Smooth muscle cell (in vitro differentiated cells): ENCODE measurements at regions not wholly inside any gene's neighbourhood (a gene's known extent, or its start where the extent isn't known, plus 50 kb on each side); places are given as distances from the start of the nearest gene placed in this dataset.

ENCODE experiments used
- DNase-seq: peaks from one replicate; lab custom pipeline; 2025; ENCODE audit not compliant: unreplicated experiment; lab: John Stamatoyannopoulos, UW
- H2AFZ ChIP-seq: fragments of 200-600 bp; sonication (generic); 2 replicates; pipeline ENCODE4 v1.6.0; 2016; ENCODE audit warnings: antibody characterized with exemption, low read depth, mild to moderate bottlenecking
- H3F3A ChIP-seq: fragments of 200-600 bp; sonication (generic); 2 replicates; pipeline ENCODE4 v1.6.0; 2017; ENCODE audit warnings: antibody characterized with exemption, low read depth
- H3K27ac ChIP-seq: fragments of 200-600 bp; sonication (generic); 2 replicates; pipeline ENCODE4 v1.5.1; 2016; ENCODE audit warnings: low read depth, mild to moderate bottlenecking
- H3K27me3 ChIP-seq: fragments of 200-600 bp; sonication (generic); 2 replicates; pipeline ENCODE4 v1.6.1; 2016; ENCODE audit warnings: low read depth, mild to moderate bottlenecking
- H3K36me3 ChIP-seq: fragments of 200-600 bp; sonication (generic); 2 replicates; pipeline ENCODE4 v1.5.1; 2016; ENCODE audit warnings: low read depth
- H3K4me1 ChIP-seq: fragments of 200-600 bp; sonication (generic); 2 replicates; pipeline ENCODE4 v1.5.1; 2016; ENCODE audit warnings: low read depth
- H3K4me2 ChIP-seq: fragments of 200-600 bp; sonication (generic); 2 replicates; pipeline ENCODE4 v1.6.0; 2016; ENCODE audit warnings: mild to moderate bottlenecking
- H3K4me3 ChIP-seq: fragments of 200-600 bp; sonication (generic); 2 replicates; pipeline ENCODE4 v1.5.1; 2016; ENCODE audit warnings: mild to moderate bottlenecking
- H3K79me2 ChIP-seq: fragments of 200-600 bp; sonication (generic); 2 replicates; pipeline ENCODE4 v1.6.0; 2016; ENCODE audit warnings: low read depth, mild to moderate bottlenecking
- H3K9ac ChIP-seq: fragments of 200-600 bp; sonication (generic); 2 replicates; pipeline ENCODE4 v1.6.0; 2016; ENCODE audit warnings: low read depth
- H3K9me3 ChIP-seq: fragments of 200-600 bp; sonication (generic); replicated peaks from 2 replicates; pipeline ENCODE4 v1.5.1; 2016; ENCODE audit warnings: low read depth
- H4K20me1 ChIP-seq: fragments of 200-600 bp; sonication (generic); 2 replicates; pipeline ENCODE4 v1.6.0; 2016; ENCODE audit warnings: low read depth
- WGBS: methylation state at CpG from one replicate; pipeline ENCODE4 v1.1.7; 2016; ENCODE audit warnings: low lambda C conversion rate; 5-methylcytosine and 5-hydroxymethylcytosine counted together
- TF ChIP-seq, protein P1 (sequence below): fragments of 200-600 bp; sonication (generic); IDR thresholded peaks from 2 replicates; pipeline ENCODE4 v1.5.1; 2017; ENCODE audit warnings: borderline replicate concordance, mild to moderate bottlenecking, antibody characterized with exemption; ENCODE audit not compliant: insufficient read depth, poor library complexity, severe bottlenecking

DNA sequence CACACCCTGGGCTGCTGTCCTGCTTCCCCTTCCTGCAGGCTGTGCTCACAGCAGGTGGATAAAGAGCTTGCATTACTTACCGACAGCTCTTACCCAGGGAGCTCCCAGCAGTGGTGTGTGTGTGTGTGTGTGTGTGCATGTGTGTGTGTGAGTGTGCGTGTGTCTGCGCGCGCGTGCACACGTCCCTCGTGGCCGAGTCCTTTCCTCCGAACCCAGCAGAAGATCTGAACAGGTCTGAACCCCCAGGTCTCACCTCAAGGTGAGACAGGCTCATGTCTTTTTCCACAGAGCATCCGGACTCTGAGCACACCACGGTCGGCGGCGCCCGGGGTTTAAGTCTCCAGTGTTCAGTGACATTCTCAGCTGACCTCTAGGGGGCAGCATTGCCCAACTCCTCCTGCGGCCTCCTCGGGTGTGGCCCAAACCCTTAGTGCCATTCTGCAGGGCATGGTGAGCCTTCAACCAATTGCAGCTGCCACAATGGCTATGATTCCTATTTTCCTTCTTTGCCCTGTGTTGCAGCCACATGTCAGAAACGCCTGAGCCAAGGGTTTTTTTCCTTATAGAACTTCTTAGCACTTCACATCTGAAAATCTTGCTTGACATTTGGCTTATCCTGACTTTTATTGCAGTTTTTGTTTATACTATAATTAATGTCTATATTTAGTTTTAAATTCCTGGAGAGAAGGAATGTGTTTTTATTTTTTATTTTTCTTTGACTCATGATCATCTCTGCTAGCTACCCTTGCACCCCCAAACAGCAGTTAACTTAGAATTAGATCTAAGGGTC lies 64.1 kb upstream of the KLHL25 start:
- no peaks in the 10 kb centered on the region for H3K79me2 ChIP-seq
- no peaks in the 10 kb centered on the region for H3F3A ChIP-seq
- H3K9ac ChIP-seq: no peak overlapping the region
- H2AFZ ChIP-seq: no peak overlapping the region
- no peak overlapping the region for H3K27ac ChIP-seq
- peak; percentile 16 for DNase-seq
- 12% methylated on average over 19 of the region's 19 CpGs for WGBS
- no peaks in the 10 kb centered on the region for H3K9me3 ChIP-seq
- peaks cover 19% of the 10 kb centered on the region for H3K27me3 ChIP-seq
- peak overlapping the region; percentile 66 for H3K4me2 ChIP-seq
- TF ChIP-seq, protein P1, sequence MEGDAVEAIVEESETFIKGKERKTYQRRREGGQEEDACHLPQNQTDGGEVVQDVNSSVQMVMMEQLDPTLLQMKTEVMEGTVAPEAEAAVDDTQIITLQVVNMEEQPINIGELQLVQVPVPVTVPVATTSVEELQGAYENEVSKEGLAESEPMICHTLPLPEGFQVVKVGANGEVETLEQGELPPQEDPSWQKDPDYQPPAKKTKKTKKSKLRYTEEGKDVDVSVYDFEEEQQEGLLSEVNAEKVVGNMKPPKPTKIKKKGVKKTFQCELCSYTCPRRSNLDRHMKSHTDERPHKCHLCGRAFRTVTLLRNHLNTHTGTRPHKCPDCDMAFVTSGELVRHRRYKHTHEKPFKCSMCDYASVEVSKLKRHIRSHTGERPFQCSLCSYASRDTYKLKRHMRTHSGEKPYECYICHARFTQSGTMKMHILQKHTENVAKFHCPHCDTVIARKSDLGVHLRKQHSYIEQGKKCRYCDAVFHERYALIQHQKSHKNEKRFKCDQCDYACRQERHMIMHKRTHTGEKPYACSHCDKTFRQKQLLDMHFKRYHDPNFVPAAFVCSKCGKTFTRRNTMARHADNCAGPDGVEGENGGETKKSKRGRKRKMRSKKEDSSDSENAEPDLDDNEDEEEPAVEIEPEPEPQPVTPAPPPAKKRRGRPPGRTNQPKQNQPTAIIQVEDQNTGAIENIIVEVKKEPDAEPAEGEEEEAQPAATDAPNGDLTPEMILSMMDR: peak; percentile 85
- no peaks in the 10 kb centered on the region for H3K4me1 ChIP-seq
- H4K20me1 ChIP-seq: no peaks in the 10 kb centered on the region
- H3K4me3 ChIP-seq: no peak overlapping the region
- no peaks in the 10 kb centered on the region for H3K36me3 ChIP-seq

DNA sequence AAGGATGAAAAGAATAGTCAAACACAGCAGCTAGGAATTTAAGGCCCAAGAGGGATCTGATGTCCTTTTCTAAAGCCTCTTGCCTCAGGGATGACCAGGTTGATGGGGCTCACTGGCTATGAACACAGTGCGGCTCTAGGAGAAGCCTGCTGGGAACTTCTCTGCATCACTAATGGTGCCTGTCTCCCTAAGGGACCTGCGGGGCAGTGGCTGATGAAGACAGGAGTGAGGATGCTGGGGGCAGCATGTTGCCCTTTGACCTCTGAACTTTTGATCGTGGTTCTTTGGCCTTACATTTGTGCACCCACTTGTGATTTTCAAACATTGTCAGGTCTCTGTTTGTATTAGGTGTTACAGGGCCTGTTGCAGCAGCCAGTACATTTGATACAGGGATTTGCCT lies 64.9 kb upstream of the KLHL25 start:
- H3K4me2 ChIP-seq: no peak overlapping the region
- 89% methylated on average over 3 of the region's 3 CpGs for WGBS
- H2AFZ ChIP-seq: no peak overlapping the region
- H3K79me2 ChIP-seq: no peaks in the 10 kb centered on the region
- H3F3A ChIP-seq: no peaks in the 10 kb centered on the region
- no peak overlapping the region for H3K27ac ChIP-seq
- H3K9me3 ChIP-seq: no peaks in the 10 kb centered on the region
- H3K4me1 ChIP-seq: no peaks in the 10 kb centered on the region
- DNase-seq: no peak
- peaks cover 19% of the 10 kb centered on the region for H3K27me3 ChIP-seq
- no peak overlapping the region for H3K9ac ChIP-seq
- H3K4me3 ChIP-seq: no peak overlapping the region
- TF ChIP-seq, protein P1: no peak
- no peaks in the 10 kb centered on the region for H4K20me1 ChIP-seq
- no peaks in the 10 kb centered on the region for H3K36me3 ChIP-seq

DNA sequence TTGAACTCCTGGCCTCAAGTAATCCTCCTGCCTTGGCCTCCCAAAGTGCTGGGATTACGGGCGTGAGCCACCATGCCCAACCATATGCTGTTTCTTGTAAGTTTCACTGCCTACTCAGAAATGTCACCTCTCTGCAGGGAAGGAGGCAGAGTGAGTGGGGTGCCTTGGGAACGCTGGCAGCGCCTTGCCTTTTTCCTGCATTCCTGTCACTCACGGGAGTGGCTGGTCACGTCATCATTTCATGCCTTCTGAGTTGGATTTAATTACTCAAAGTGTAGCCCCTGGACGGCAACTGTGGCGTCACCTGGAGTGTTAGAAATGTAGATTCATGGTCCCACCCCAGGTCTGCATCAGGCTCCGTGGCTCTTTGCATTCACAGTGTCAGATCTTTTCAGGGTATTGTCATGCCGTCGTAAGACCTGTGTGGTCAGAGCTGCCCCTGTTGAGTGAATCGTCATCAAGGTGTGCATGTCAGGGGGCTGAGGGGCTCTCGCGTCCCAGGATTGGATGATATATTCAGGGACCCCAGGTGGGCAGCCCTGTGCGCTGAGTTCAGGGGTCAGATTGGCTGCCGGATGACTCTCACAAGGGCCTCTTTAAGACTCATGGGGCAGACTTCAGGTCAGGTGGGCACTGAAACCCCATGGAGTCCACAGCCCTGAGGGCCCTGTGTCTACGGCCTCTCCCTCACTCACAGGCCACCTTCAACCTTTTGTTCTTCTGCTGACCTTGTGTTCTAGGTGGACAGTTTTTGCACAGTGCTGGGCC lies 65.9 kb upstream of the KLHL25 start:
- H3K9me3 ChIP-seq: no peaks in the 10 kb centered on the region

More for the DNA sequence above, 65.9 kb upstream of the KLHL25 start:
- DNase-seq: no peak
- Histone ChIP-seq H3K79me2 (no peaks in the 10 kb centered on the region), H2AFZ (no peak overlapping the region), H3K4me3 (no peak overlapping the region), H3K4me1 (no peaks in the 10 kb centered on the region), H3K36me3 (no peaks in the 10 kb centered on the region), H3K27me3 (peaks cover 19% of the 10 kb centered on the region), H4K20me1 (no peaks in the 10 kb centered on the region), H3K27ac (no peak overlapping the region), H3F3A (no peaks in the 10 kb centered on the region), H3K4me2 (no peak overlapping the region), H3K9ac (no peak overlapping the region)
- TF ChIP-seq, protein P1: no peak
- WGBS: 86% methylated on average over 17 of the region's 17 CpGs
